Mucosa of descending colon (tissue), 3 donors: ENCODE measurements at regions not wholly inside any gene's neighbourhood (a gene's known extent, or its start where the extent isn't known, plus 50 kb on each side); places are given as distances from the start of the nearest gene placed in this dataset.

Experiments used
- ATAC-seq: fragments of 200-7000 bp; cut with Tn5 transposase; one replicate; pipeline ENCODE4 v1.9.1; 2020; ENCODE audit warnings: mild to moderate bottlenecking, moderate library complexity
- DNase-seq, 3 donors: peaks; one replicate each; pipeline ENCODE4 v3.0.0-alpha.2; 2020
- H3K36me3 ChIP-seq: fragments of 200-600 bp; one replicate; pipeline ENCODE4 v1.8.0; 2021; ENCODE audit warnings: low read depth, mild to moderate bottlenecking
- H3K4me1 ChIP-seq: fragments of 200-600 bp; one replicate; pipeline ENCODE4 v1.8.0; 2021; ENCODE audit warnings: low read depth, mild to moderate bottlenecking
- H3K4me3 ChIP-seq: fragments of 200-600 bp; one replicate; pipeline ENCODE4 v1.8.0; 2021; ENCODE audit warnings: mild to moderate bottlenecking
- H3K9me3 ChIP-seq: fragments of 200-600 bp; one replicate; pipeline ENCODE4 v1.8.0; 2021; ENCODE audit warnings: mild to moderate bottlenecking
- intact Hi-C, 2 donors: fragments of 100-400 bp; cut with DNase I in 1 of 2; cut with micrococcal nuclease in 1 of 2; formaldehyde crosslinking; loops; one replicate each; pipeline versions ENCODE4 v1.11.0 to v1.11.1; 2022; cut with DNase I, micrococcal nuclease
- TF ChIP-seq, protein P1 (sequence below): fragments of 200-600 bp; IDR thresholded peaks from one replicate; pipeline ENCODE4 v1.8.0; 2022; ENCODE audit warnings: antibody characterized with exemption, mild to moderate bottlenecking
- donor health status: DM: no; HTN: no; CAD: no; lungs with moderate emphysema.
- donor health status: DM: no; HTN: no; CAD: no.
- donor health status: DM: no; HTN: yes; CAD: no.

DNA sequence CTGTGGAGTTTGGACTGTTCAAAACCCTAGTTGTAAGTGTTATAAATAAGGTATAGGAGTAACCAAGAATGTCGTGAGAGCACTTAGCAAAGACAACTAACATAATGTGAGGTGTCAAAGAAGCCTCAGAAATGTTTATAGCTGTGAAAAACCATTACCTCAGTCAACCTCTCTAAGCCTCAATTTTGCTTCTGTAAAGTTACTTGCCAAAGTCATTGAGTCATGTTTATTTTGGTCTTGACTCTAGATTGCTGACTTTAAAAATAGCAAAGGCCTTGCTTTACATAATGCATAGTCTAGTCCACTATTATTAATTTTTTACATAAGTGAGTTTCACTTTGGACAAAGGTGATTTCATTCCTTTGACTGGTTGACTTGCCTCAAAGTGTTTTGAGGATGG is 257.6 kb upstream of the CXXC4 start:
- TF ChIP-seq, protein P1, sequence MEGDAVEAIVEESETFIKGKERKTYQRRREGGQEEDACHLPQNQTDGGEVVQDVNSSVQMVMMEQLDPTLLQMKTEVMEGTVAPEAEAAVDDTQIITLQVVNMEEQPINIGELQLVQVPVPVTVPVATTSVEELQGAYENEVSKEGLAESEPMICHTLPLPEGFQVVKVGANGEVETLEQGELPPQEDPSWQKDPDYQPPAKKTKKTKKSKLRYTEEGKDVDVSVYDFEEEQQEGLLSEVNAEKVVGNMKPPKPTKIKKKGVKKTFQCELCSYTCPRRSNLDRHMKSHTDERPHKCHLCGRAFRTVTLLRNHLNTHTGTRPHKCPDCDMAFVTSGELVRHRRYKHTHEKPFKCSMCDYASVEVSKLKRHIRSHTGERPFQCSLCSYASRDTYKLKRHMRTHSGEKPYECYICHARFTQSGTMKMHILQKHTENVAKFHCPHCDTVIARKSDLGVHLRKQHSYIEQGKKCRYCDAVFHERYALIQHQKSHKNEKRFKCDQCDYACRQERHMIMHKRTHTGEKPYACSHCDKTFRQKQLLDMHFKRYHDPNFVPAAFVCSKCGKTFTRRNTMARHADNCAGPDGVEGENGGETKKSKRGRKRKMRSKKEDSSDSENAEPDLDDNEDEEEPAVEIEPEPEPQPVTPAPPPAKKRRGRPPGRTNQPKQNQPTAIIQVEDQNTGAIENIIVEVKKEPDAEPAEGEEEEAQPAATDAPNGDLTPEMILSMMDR, result no peak
- intact Hi-C loops, result no loop called here
- no peak overlapping the region for H3K4me3 ChIP-seq
- no peaks in the 10 kb centered on the region for H3K36me3 ChIP-seq
- H3K9me3 ChIP-seq, result no peaks in the 10 kb centered on the region
- no peaks in the 10 kb centered on the region for H3K4me1 ChIP-seq
- DNase-seq (no peak), ATAC-seq (no peak)

DNA sequence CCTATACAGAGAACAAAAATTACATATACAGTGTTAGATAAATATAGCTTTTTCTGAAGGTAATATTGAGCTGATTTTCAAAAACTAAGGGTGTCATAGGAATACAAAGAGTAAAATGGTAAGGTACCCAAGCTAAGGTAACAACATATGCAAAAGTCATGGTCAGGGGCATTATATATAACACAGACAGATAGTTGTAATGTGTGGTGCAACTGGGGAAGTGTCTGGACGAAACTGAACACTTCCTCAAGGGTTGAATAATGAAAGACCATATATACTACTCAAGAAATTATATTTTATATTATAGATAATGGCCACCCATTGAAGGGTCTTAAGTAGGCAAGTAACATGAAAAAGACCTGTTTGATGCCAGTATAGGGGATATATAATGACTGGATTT is 262.1 kb upstream of the CXXC4 start:
- H3K4me1 ChIP-seq, result no peaks in the 10 kb centered on the region
- no peak for ATAC-seq
- DNase-seq, result no peak
- H3K4me3 ChIP-seq, result no peak overlapping the region
- H3K9me3 ChIP-seq, result no peaks in the 10 kb centered on the region
- no peaks in the 10 kb centered on the region for H3K36me3 ChIP-seq
- TF ChIP-seq, protein P1, result no peak
- intact Hi-C loops, result no loop called here

DNA sequence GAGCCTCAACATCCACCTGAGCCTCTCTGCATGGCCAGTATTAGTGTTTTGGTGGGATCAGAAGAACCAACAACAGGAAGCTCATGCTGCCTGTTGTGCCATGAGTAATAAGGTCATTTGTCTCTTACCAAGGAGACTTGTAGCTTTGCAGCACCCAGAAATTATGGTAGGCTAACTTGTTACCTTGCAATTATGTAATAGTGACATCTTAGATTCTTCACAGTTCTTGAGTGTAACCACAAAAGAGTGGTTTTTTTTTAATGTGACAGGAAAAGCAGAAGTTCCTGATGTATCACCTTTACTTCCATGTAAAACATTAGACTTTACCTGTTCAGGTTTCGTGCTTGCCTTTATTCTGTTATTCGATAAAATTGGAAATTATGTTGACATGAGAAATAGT is 263.9 kb upstream of the CXXC4 start:
- intact Hi-C loops, result no loop called here
- Histone ChIP-seq H3K36me3 (no peaks in the 10 kb centered on the region), H3K4me1 (no peaks in the 10 kb centered on the region), H3K9me3 (no peaks in the 10 kb centered on the region), H3K4me3 (no peak overlapping the region)
- no peak for ATAC-seq
- no peak for DNase-seq
- TF ChIP-seq, protein P1, result no peak

DNA sequence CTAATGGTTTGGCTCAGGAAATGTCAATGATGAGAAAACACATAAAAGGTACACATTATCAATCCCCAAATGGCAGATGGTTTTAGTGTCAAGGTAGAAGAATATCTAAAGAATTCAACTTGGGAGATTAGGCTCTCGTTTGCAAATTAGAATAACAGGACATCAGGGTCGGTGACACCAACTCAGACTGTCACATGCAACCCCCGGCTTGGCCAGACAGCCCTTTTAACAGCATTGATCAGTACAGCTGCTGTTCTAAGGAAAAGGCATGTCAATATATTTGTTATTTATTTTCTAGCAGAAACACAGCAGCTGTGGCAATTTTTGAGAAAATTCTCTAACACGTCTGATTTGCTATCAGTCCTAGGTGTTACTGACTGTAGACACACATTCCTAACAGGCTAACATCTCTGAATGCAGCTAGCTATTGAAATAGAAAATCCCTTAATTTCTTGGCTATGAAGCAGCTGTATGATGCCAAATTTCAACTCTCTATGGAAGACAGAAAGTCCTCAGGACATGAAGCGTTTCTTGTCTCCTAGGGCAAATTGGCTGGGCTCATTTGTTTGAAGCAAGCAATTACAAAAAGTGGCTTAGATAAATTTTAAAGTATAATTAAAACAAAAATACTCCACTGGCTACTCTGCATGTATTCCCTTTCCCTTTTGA is 269.0 kb upstream of the CXXC4 start:
- intact Hi-C loops, result no loop called here
- TF ChIP-seq, protein P1, result no peak
- Histone ChIP-seq H3K9me3 (no peaks in the 10 kb centered on the region), H3K4me3 (no peak overlapping the region), H3K4me1 (no peaks in the 10 kb centered on the region), H3K36me3 (no peaks in the 10 kb centered on the region)
- ATAC-seq (no peak), DNase-seq (no peak)

DNA sequence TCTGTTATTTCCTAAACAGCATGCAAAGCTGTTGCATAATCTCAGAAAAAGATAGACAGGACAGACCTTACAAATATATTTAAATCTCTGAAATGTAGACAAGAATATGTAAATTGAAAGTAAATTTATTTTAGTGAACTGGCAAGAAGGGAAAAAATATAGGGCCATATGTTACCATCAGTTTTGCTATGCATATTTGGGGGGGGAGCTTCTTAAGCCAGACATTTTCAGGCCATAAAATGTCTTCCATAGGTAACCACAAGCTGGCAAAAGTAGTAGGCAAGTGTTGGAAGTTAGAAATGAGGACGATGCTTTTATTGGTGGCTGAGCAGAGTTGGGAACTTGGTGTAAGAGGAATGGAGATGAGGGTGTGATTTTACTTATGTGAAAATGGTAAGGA is 272.0 kb upstream of the CXXC4 start:
- Histone ChIP-seq H3K4me3 (no peak overlapping the region), H3K36me3 (no peaks in the 10 kb centered on the region), H3K9me3 (no peaks in the 10 kb centered on the region), H3K4me1 (no peaks in the 10 kb centered on the region)
- no peak for DNase-seq
- no peak for ATAC-seq
- intact Hi-C loops, result no loop called here
- TF ChIP-seq, protein P1, result no peak

DNA sequence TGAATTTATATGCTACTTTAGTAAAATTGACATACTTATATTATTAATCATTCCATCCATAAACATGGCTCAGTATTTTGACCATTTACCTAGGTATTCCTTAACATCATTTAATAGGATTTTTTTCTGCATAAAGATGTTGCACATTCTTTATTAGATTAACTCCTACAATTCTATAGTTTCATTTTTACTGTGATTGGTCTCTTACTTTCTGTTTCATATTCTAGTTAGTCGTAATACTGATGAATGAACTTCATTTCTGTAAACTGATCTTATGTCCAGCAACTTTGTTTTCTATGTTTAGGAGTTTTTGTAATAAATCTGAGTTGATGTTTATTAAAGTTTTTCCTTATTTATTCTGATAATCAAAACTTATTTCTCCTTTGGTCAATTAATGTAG is 278.2 kb upstream of the CXXC4 start:
- no peak for DNase-seq
- no peak overlapping the region for H3K4me3 ChIP-seq
- intact Hi-C loops, result no loop called here
- TF ChIP-seq, protein P1, result no peak
- no peaks in the 10 kb centered on the region for H3K36me3 ChIP-seq
- H3K9me3 ChIP-seq, result no peaks in the 10 kb centered on the region
- ATAC-seq, result no peak
- H3K4me1 ChIP-seq, result no peaks in the 10 kb centered on the region
